GM18505 (cell line): ENCODE measurements at regions not wholly inside any gene's neighbourhood (a gene's known extent, or its start where the extent isn't known, plus 50 kb on each side); places are given as distances from the start of the nearest gene placed in this dataset.

ENCODE experiments used
- ATAC-seq: cut with Tn5 transposase; IDR thresholded peaks from one replicate; pipeline ENCODE4 v1.9.1; 2021; ENCODE audit not compliant: unreplicated experiment
- POLR2A ChIP-seq: IDR thresholded peaks from 4 replicates; pipeline ENCODE4 v1.6.1; 2011; ENCODE audit warnings: borderline replicate concordance; ENCODE audit not compliant: insufficient read depth, insufficient read length; ENCODE audit errors: extremely low read depth

GRCh38 chr11:90764691-90765090 is 541.8 kb upstream of the CHORDC1 start:
- no peak for ATAC-seq
- no peak for TF ChIP-seq POLR2A

GRCh38 chr11:90757849-90758494 is 535.1 kb upstream of the CHORDC1 start:
- no peak for TF ChIP-seq POLR2A
- ATAC-seq = no peak

GRCh38 chr11:90756617-90757016 is 533.8 kb upstream of the CHORDC1 start:
- no peak for ATAC-seq
- no peak for TF ChIP-seq POLR2A

- no peak for TF ChIP-seq POLR2A
- ATAC-seq = no peak
These were observed 530.7 kb upstream of the CHORDC1 start for GRCh38 chr11:90753546-90753945.

GRCh38 chr11:90747057-90747456 is 524.2 kb upstream of the CHORDC1 start:
- no peak for ATAC-seq
- no peak for TF ChIP-seq POLR2A

GRCh38 chr11:90744169-90744568 is 521.3 kb upstream of the CHORDC1 start:
- no peak for TF ChIP-seq POLR2A
- ATAC-seq = no peak

GRCh38 chr11:90738799-90739198 is 516.0 kb upstream of the CHORDC1 start:
- no peak for ATAC-seq
- no peak for TF ChIP-seq POLR2A

- ATAC-seq = no peak
- no peak for TF ChIP-seq POLR2A
These were observed 514.7 kb upstream of the CHORDC1 start for GRCh38 chr11:90737444-90738050.

- no peak for ATAC-seq
- TF ChIP-seq POLR2A = no peak
These were observed 509.6 kb upstream of the CHORDC1 start for GRCh38 chr11:90732486-90732885.

- no peak for ATAC-seq
- no peak for TF ChIP-seq POLR2A
These were observed 500.6 kb upstream of the CHORDC1 start for GRCh38 chr11:90723475-90723874.

- no peak for ATAC-seq
- TF ChIP-seq POLR2A = no peak
These were observed 499.8 kb upstream of the CHORDC1 start for GRCh38 chr11:90722552-90723190.

GRCh38 chr11:90717522-90717921 is 494.7 kb upstream of the CHORDC1 start:
- no peak for TF ChIP-seq POLR2A
- ATAC-seq = no peak

GRCh38 chr11:90705661-90706060 is 482.8 kb upstream of the CHORDC1 start:
- ATAC-seq = no peak
- no peak for TF ChIP-seq POLR2A

GRCh38 chr11:90704510-90704909 is 481.7 kb upstream of the CHORDC1 start:
- no peak for ATAC-seq
- TF ChIP-seq POLR2A = no peak
